ENCODE measurements at regions not wholly inside any gene's neighbourhood (a gene's known extent, or its start where the extent isn't known, plus 50 kb on each side); places are given as distances from the start of the nearest gene placed in this dataset.
A peak's percentile ranks its signal among the peaks of the same experiment; 100 is the strongest.

DNA sequence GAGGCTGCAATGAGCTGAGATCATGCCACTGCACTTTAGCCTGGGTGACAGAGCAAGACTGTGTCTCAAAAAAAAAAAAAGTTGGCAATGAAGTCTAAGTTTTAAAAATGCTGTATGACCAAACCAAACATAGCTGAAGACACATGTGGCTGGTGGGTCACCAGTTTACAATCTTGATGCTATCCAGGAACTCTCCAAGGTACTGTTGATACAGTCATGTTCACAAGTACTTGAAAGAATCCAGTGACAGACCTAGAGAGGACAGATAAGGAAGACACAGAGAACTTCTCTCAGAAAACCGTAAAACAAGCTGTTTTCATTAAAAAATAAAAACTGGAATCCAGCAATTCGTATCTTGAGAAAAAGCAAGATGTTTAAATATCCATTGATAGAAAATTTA, 95.7 kb downstream of the ACTBL2 start:
- Histone ChIP-seq H3K4me1 (ENCODE audit: control insufficient read depth in 3 of 3, insufficient read depth in 2 of 3, low read depth in 1 of 3, low read length in 2 of 3) (no peaks in the 10 kb centered on the region), H3K27me3 (ENCODE audit: control insufficient read depth in 3 of 3, insufficient read depth in 3 of 3, low read length in 3 of 3) (peaks cover 0 to 2% (median 0%) of the 10 kb centered on the region in 3 donors), H3K4me3 (ENCODE audit: low read depth in 1 of 3, low read length in 3 of 3) (no peak overlapping the region), H3K36me3 (ENCODE audit: control insufficient read depth in 3 of 3, insufficient read depth in 2 of 3, low read depth in 1 of 3, low read length in 3 of 3) (no peaks in the 10 kb centered on the region), H3K9me3 (ENCODE audit: control insufficient read depth in 2 of 2, insufficient read depth in 1 of 2, low read depth in 1 of 2, low read length in 1 of 2) (no peaks in the 10 kb centered on the region), H3K27ac (ENCODE audit: low read depth in 1 of 3, low read length in 2 of 3) (no peak overlapping the region)
- 59 to 76% (median 65%) methylated on average over 2 of the region's 2 CpGs for WGBS, 3 donors
- FAIRE-seq (no peak), DNase-seq (no peak)

DNA sequence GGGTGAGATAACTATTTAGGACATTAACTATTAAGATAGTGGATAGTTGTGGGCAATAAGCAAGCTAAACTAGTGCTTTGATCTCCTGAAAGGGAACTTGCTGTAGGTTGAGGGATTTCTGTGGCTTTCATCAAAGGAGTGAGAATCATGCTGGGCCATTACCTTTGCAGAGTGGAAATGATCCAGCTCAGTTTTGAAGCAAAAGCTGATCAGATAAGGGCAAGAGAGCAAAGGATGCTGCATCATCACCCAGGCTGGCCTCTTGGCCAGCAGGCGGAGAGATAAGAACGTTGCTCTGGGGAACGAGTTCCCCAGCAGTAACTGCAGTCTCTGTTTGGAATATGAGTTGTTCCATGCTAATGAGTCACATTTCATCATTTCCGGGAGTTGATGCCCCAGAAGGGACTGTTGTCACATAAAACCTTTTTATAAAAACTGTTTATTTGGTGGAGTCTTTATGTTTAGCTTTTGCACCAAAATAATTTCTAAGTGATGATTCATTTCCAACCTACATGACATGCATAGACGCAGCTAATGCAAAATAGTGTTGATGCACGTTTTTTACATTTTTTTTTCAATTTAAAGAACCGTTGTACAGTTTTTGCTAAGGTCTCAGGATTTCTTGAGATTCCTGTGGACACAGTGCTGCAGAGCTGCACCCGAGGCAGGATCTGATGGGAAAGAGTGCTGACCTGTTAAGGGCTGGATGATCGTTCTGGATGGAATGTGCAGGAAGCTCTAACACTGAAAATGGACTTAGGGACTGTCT, 99.3 kb downstream of the ACTBL2 start:
- H3K9me3 ChIP-seq (ENCODE audit: control insufficient read depth in 2 of 2, insufficient read depth in 1 of 2, low read depth in 1 of 2, low read length in 1 of 2): no peaks in the 10 kb centered on the region
- no peaks in the 10 kb centered on the region for H3K36me3 ChIP-seq (ENCODE audit: control insufficient read depth in 3 of 3, insufficient read depth in 2 of 3, low read depth in 1 of 3, low read length in 3 of 3)
- 29 to 33% (median 30%) methylated on average over 9 of the region's 9 CpGs for WGBS, 3 donors
- no peak for FAIRE-seq
- peak; percentile 3 to 14 for DNase-seq
- H3K27me3 ChIP-seq (ENCODE audit: control insufficient read depth in 3 of 3, insufficient read depth in 3 of 3, low read length in 3 of 3): peaks cover 0 to 2% (median 0%) of the 10 kb centered on the region in 3 donors
- no peak overlapping the region for H3K4me3 ChIP-seq (ENCODE audit: low read depth in 1 of 3, low read length in 3 of 3)
- no peaks in the 10 kb centered on the region for H3K4me1 ChIP-seq (ENCODE audit: control insufficient read depth in 3 of 3, insufficient read depth in 2 of 3, low read depth in 1 of 3, low read length in 2 of 3)
- peak overlapping the region in 1 of 3 donors; percentile 52 for H3K27ac ChIP-seq (ENCODE audit: low read depth in 1 of 3, low read length in 2 of 3)

DNA sequence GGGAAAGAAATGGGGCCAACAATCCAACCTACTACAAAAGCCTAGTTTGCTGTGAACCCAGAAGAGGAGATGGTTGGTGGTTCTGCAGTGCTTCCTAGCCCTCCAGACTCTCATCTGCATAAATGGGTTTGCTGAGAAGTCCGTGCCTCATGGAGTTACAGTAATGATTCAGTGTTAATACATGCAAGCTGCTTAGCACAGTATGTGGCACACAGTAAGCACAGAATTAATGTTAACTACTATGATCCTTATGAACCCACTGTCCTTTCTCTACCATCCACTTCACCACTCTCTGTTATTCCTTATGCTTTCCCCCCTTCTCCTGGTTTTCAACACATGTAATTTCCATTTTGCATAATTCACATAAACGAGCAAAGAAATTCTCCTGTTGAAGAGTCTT, 100.0 kb downstream of the ACTBL2 start:
- Histone ChIP-seq H3K4me1 (ENCODE audit: control insufficient read depth in 3 of 3, insufficient read depth in 2 of 3, low read depth in 1 of 3, low read length in 2 of 3) (no peaks in the 10 kb centered on the region), H3K27me3 (ENCODE audit: control insufficient read depth in 3 of 3, insufficient read depth in 3 of 3, low read length in 3 of 3) (peaks cover 0 to 2% (median 0%) of the 10 kb centered on the region in 3 donors), H3K4me3 (ENCODE audit: low read depth in 1 of 3, low read length in 3 of 3) (no peak overlapping the region), H3K36me3 (ENCODE audit: control insufficient read depth in 3 of 3, insufficient read depth in 2 of 3, low read depth in 1 of 3, low read length in 3 of 3) (no peaks in the 10 kb centered on the region), H3K27ac (ENCODE audit: low read depth in 1 of 3, low read length in 2 of 3) (no peak overlapping the region), H3K9me3 (ENCODE audit: control insufficient read depth in 2 of 2, insufficient read depth in 1 of 2, low read depth in 1 of 2, low read length in 1 of 2) (no peaks in the 10 kb centered on the region)
- WGBS, 3 donors: 65 to 81% (median 72%) methylated on average over 2 of the region's 2 CpGs
- DNase-seq: no peak
- no peak for FAIRE-seq

GRCh38 chr5:57370376-57370775, 112.2 kb downstream of the ACTBL2 start:
- DNase-seq: no peak
- H3K27ac ChIP-seq (ENCODE audit: low read depth in 1 of 3, low read length in 2 of 3): no peak overlapping the region
- H3K27me3 ChIP-seq (ENCODE audit: control insufficient read depth in 3 of 3, insufficient read depth in 3 of 3, low read length in 3 of 3): no peaks in the 10 kb centered on the region
- no peaks in the 10 kb centered on the region for H3K9me3 ChIP-seq (ENCODE audit: control insufficient read depth in 2 of 2, insufficient read depth in 1 of 2, low read depth in 1 of 2, low read length in 1 of 2)
- H3K36me3 ChIP-seq (ENCODE audit: control insufficient read depth in 3 of 3, insufficient read depth in 2 of 3, low read depth in 1 of 3, low read length in 3 of 3): no peaks in the 10 kb centered on the region
- 57 to 69% (median 60%) methylated on average over 2 of the region's 2 CpGs for WGBS, 3 donors
- no peak for FAIRE-seq
- no peaks in the 10 kb centered on the region for H3K4me1 ChIP-seq (ENCODE audit: control insufficient read depth in 3 of 3, insufficient read depth in 2 of 3, low read depth in 1 of 3, low read length in 2 of 3)
- H3K4me3 ChIP-seq (ENCODE audit: low read depth in 1 of 3, low read length in 3 of 3): no peak overlapping the region

DNA sequence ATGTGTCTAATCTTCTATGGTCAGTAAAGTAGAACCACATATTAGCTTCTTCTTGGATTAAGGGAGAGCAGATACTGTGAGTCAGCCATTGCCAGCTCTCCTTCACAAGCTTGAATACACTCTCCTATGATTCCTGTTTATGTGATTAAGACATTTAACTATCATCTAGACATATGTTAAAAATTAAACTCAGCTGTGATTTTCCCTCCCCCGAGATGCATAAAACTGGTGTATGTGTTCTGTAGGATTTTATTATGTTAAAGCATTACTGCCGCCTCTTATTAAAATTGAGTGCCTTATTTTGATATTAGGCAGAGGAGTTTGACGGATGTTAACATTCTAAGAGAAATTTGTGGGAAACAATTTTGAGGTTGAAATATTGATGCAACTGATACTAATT, 114.6 kb downstream of the ACTBL2 start:
- WGBS, 3 donors: 82 to 84% (median 84%) methylated on average over 3 of the region's 3 CpGs
- H3K27me3 ChIP-seq (ENCODE audit: control insufficient read depth in 3 of 3, insufficient read depth in 3 of 3, low read length in 3 of 3): no peaks in the 10 kb centered on the region
- no peak overlapping the region for H3K27ac ChIP-seq (ENCODE audit: low read depth in 1 of 3, low read length in 2 of 3)
- H3K36me3 ChIP-seq (ENCODE audit: control insufficient read depth in 3 of 3, insufficient read depth in 2 of 3, low read depth in 1 of 3, low read length in 3 of 3): no peaks in the 10 kb centered on the region
- no peak for FAIRE-seq
- no peak for DNase-seq
- H3K4me1 ChIP-seq (ENCODE audit: control insufficient read depth in 3 of 3, insufficient read depth in 2 of 3, low read depth in 1 of 3, low read length in 2 of 3): no peaks in the 10 kb centered on the region
- no peaks in the 10 kb centered on the region for H3K9me3 ChIP-seq (ENCODE audit: control insufficient read depth in 2 of 2, insufficient read depth in 1 of 2, low read depth in 1 of 2, low read length in 1 of 2)
- H3K4me3 ChIP-seq (ENCODE audit: low read depth in 1 of 3, low read length in 3 of 3): no peak overlapping the region

DNA sequence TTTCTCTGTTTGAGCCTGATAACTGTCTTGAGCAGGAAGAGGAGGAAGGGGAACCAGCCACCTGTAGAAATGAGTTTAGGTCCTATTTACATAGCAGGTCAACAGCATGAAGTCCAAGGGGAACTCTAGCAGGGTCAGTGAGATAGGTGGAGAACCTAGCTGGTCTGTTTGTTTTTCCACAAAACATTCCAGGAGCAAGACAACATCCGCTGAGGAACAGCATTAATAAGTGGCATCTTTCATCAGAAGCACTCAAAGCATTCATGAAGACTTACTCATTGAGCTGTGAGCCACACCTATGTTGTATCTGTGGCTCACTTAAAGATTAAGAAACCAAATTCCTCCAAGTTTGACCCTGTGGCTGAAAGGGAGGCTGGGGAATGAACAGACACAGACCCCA, 115.9 kb downstream of the ACTBL2 start:
- 57 to 80% (median 61%) methylated on average over 1 of the region's 1 CpG for WGBS, 3 donors
- Histone ChIP-seq H3K4me1 (ENCODE audit: control insufficient read depth in 3 of 3, insufficient read depth in 2 of 3, low read depth in 1 of 3, low read length in 2 of 3) (no peaks in the 10 kb centered on the region), H3K9me3 (ENCODE audit: control insufficient read depth in 2 of 2, insufficient read depth in 1 of 2, low read depth in 1 of 2, low read length in 1 of 2) (no peaks in the 10 kb centered on the region), H3K4me3 (ENCODE audit: low read depth in 1 of 3, low read length in 3 of 3) (no peak overlapping the region), H3K36me3 (ENCODE audit: control insufficient read depth in 3 of 3, insufficient read depth in 2 of 3, low read depth in 1 of 3, low read length in 3 of 3) (no peaks in the 10 kb centered on the region), H3K27ac (ENCODE audit: low read depth in 1 of 3, low read length in 2 of 3) (no peak overlapping the region), H3K27me3 (ENCODE audit: control insufficient read depth in 3 of 3, insufficient read depth in 3 of 3, low read length in 3 of 3) (no peaks in the 10 kb centered on the region)
- FAIRE-seq (no peak), DNase-seq (no peak)

DNA sequence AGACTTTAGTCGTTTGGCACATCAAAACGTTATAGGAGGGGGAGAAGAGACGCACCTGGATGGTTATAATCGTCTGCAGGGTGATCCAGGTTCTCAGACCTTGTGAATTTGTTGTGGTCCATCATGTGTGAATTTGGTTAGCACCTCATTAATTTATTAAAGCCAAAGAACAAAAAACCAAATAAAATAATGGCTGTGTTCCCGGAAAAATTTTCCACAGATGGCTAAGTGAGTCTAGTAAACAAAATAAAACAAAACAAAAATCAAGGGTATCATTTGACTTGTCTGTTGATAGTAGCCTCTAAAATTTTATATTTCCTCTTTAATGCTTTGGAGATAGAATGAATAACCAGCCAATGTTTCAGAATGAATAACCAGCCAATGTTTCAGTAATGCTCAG, 119.7 kb downstream of the ACTBL2 start:
- Histone ChIP-seq H3K27me3 (ENCODE audit: control insufficient read depth in 3 of 3, insufficient read depth in 3 of 3, low read length in 3 of 3) (peaks cover 0 to 3% (median 0%) of the 10 kb centered on the region in 3 donors), H3K36me3 (ENCODE audit: control insufficient read depth in 3 of 3, insufficient read depth in 2 of 3, low read depth in 1 of 3, low read length in 3 of 3) (no peaks in the 10 kb centered on the region), H3K27ac (ENCODE audit: low read depth in 1 of 3, low read length in 2 of 3) (no peak overlapping the region), H3K9me3 (ENCODE audit: control insufficient read depth in 2 of 2, insufficient read depth in 1 of 2, low read depth in 1 of 2, low read length in 1 of 2) (no peaks in the 10 kb centered on the region), H3K4me3 (ENCODE audit: low read depth in 1 of 3, low read length in 3 of 3) (no peak overlapping the region), H3K4me1 (ENCODE audit: control insufficient read depth in 3 of 3, insufficient read depth in 2 of 3, low read depth in 1 of 3, low read length in 2 of 3) (no peaks in the 10 kb centered on the region)
- 65 to 72% (median 69%) methylated on average over 5 of the region's 5 CpGs for WGBS, 3 donors
- no peak for DNase-seq
- no peak for FAIRE-seq

GRCh38 chr5:57360871-57361270, 121.7 kb downstream of the ACTBL2 start:
- peaks cover 0 to 3% (median 0%) of the 10 kb centered on the region in 3 donors for H3K27me3 ChIP-seq (ENCODE audit: control insufficient read depth in 3 of 3, insufficient read depth in 3 of 3, low read length in 3 of 3)
- no peak overlapping the region for H3K27ac ChIP-seq (ENCODE audit: low read depth in 1 of 3, low read length in 2 of 3)
- H3K4me1 ChIP-seq (ENCODE audit: control insufficient read depth in 3 of 3, insufficient read depth in 2 of 3, low read depth in 1 of 3, low read length in 2 of 3): no peaks in the 10 kb centered on the region
- H3K9me3 ChIP-seq (ENCODE audit: control insufficient read depth in 2 of 2, insufficient read depth in 1 of 2, low read depth in 1 of 2, low read length in 1 of 2): no peaks in the 10 kb centered on the region
- H3K36me3 ChIP-seq (ENCODE audit: control insufficient read depth in 3 of 3, insufficient read depth in 2 of 3, low read depth in 1 of 3, low read length in 3 of 3): no peaks in the 10 kb centered on the region
- H3K4me3 ChIP-seq (ENCODE audit: low read depth in 1 of 3, low read length in 3 of 3): no peak overlapping the region
- FAIRE-seq (no peak), DNase-seq (no peak)
- WGBS, 3 donors: 48 to 59% (median 58%) methylated on average over 1 of the region's 1 CpG

Measured in small intestine (tissue), 7 donors.